Colonic mucosa (tissue), 4 donors: ENCODE measurements at regions not wholly inside any gene's neighbourhood (a gene's known extent, or its start where the extent isn't known, plus 50 kb on each side); places are given as distances from the start of the nearest gene placed in this dataset.

ENCODE experiments used
- DNase-seq: peaks from one replicate; pipeline ENCODE4 v3.0.0-alpha.2; 2020
- H3K27ac ChIP-seq: fragments of 200-600 bp; one replicate; pipeline ENCODE4 v1.8.0; 2021
- H3K27me3 ChIP-seq: fragments of 200-600 bp; one replicate; pipeline ENCODE4 v1.8.0; 2021
- H3K36me3 ChIP-seq: fragments of 200-600 bp; one replicate; pipeline ENCODE4 v1.8.0; 2021
- H3K4me1 ChIP-seq: fragments of 200-600 bp; one replicate; pipeline ENCODE4 v1.8.0; 2021; ENCODE audit warnings: mild to moderate bottlenecking
- H3K4me3 ChIP-seq: fragments of 200-600 bp; one replicate; pipeline ENCODE4 v1.8.0; 2021
- H3K9ac ChIP-seq, 2 donors: one replicate each; pipeline ENCODE4 v1.7.0; 2013; ENCODE audit warnings: control low read depth in 2 of 2, low read depth in 2 of 2, low read length in 2 of 2
- H3K9me3 ChIP-seq: fragments of 200-600 bp; one replicate; pipeline ENCODE4 v1.8.0; 2021
- CTCF ChIP-seq: fragments of 200-600 bp; IDR thresholded peaks from one replicate; pipeline ENCODE4 v1.8.0; 2022; ENCODE audit warnings: antibody characterized with exemption, mild to moderate bottlenecking
- intact Hi-C: fragments of 100-400 bp; cut with DNase I; formaldehyde crosslinking; loops from one replicate; pipeline ENCODE4 v1.14.1; 2022
- donor health status: healthy.
- donor health status: DM: no; HTN: no; CAD: no.
- donor health status: DM: no; HTN: no; CAD: no.

- intact Hi-C loops, result no loop called here
- Histone ChIP-seq H3K36me3 (no peaks in the 10 kb centered on the region), H3K9ac (no peak overlapping the region), H3K27me3 (no peaks in the 10 kb centered on the region), H3K27ac (no peak overlapping the region), H3K9me3 (no peaks in the 10 kb centered on the region), H3K4me1 (no peaks in the 10 kb centered on the region), H3K4me3 (no peak overlapping the region)
- no peak for DNase-seq
- TF ChIP-seq CTCF, result no peak
Measured at GRCh38 chr7:86592185-86592584, 51.5 kb upstream of the GRM3 start.

- Histone ChIP-seq H3K4me1 (no peaks in the 10 kb centered on the region), H3K36me3 (no peaks in the 10 kb centered on the region), H3K9me3 (no peaks in the 10 kb centered on the region), H3K27ac (no peak overlapping the region), H3K9ac (no peak overlapping the region), H3K27me3 (no peaks in the 10 kb centered on the region), H3K4me3 (no peak overlapping the region)
- intact Hi-C loops, result no loop called here
- no peak for TF ChIP-seq CTCF
- no peak for DNase-seq
Measured at GRCh38 chr7:86574006-86574405, 69.7 kb upstream of the GRM3 start.

- no peak for TF ChIP-seq CTCF
- Histone ChIP-seq H3K27me3 (no peaks in the 10 kb centered on the region), H3K4me1 (no peaks in the 10 kb centered on the region), H3K9me3 (no peaks in the 10 kb centered on the region), H3K27ac (no peak overlapping the region), H3K36me3 (no peaks in the 10 kb centered on the region), H3K4me3 (no peak overlapping the region), H3K9ac (no peak overlapping the region)
- intact Hi-C loops, result no loop called here
- no peak for DNase-seq
Measured at GRCh38 chr7:86558680-86559501, 84.8 kb upstream of the GRM3 start.

GRCh38 chr7:86534641-86535040 is 109.1 kb upstream of the GRM3 start:
- intact Hi-C loops, result no loop called here
- Histone ChIP-seq H3K9me3 (no peaks in the 10 kb centered on the region), H3K27ac (no peak overlapping the region), H3K27me3 (no peaks in the 10 kb centered on the region), H3K4me1 (no peaks in the 10 kb centered on the region), H3K9ac (no peak overlapping the region), H3K36me3 (no peaks in the 10 kb centered on the region), H3K4me3 (no peak overlapping the region)
- DNase-seq, result no peak
- TF ChIP-seq CTCF, result no peak

- Histone ChIP-seq H3K9me3 (no peaks in the 10 kb centered on the region), H3K9ac (no peak overlapping the region)
- TF ChIP-seq CTCF, result no peak
Measured at GRCh38 chr7:86504229-86504628, 139.5 kb upstream of the GRM3 start.

More at GRCh38 chr7:86504229-86504628, 139.5 kb upstream of the GRM3 start:
- no peak for DNase-seq
- no peaks in the 10 kb centered on the region for H3K27me3 ChIP-seq
- no peaks in the 10 kb centered on the region for H3K4me1 ChIP-seq
- H3K4me3 ChIP-seq, result no peak overlapping the region
- H3K27ac ChIP-seq, result no peak overlapping the region
- intact Hi-C loops, result no loop called here
- H3K36me3 ChIP-seq, result no peaks in the 10 kb centered on the region
